Peyer's patch (tissue), 4 donors: ENCODE measurements at regions not wholly inside any gene's neighbourhood (a gene's known extent, or its start where the extent isn't known, plus 50 kb on each side); places are given as distances from the start of the nearest gene placed in this dataset.

Experiments used
- DNase-seq, 3 donors: peaks; one replicate each; pipeline ENCODE4 v3.0.0-alpha.2; 2017 to 2019
- H3K27ac ChIP-seq, 4 donors: fragments of 200-600 bp; sonication (generic); one replicate each; pipeline ENCODE4 v1.5.1; 2016 to 2019
- H3K27me3 ChIP-seq, 2 donors: fragments of 200-600 bp; sonication (generic); one replicate each; pipeline ENCODE4 v1.5.1; 2019
- H3K36me3 ChIP-seq, 3 donors: fragments of 200-600 bp; sonication (generic); one replicate each; pipeline ENCODE4 v1.5.1; 2016 to 2019
- H3K4me1 ChIP-seq, 4 donors: fragments of 200-600 bp; sonication (generic); one replicate each; pipeline ENCODE4 v1.5.1; 2016 to 2019
- H3K4me3 ChIP-seq, 4 donors: fragments of 200-600 bp; sonication (generic); 1 replicate in 3 of 4; 2 replicates in 1 of 4; pipeline ENCODE4 v1.5.1; 2016 to 2019; ENCODE audit warnings: mild to moderate bottlenecking in 1 of 4
- H3K9me3 ChIP-seq, 4 donors: fragments of 200-600 bp; sonication (generic); one replicate each; pipeline ENCODE4 v1.5.1; 2016 to 2019; ENCODE audit warnings: mild to moderate bottlenecking in 1 of 4
- POLR2A ChIP-seq, 2 donors: fragments of 450-650 bp; IDR thresholded peaks; one replicate each; pipeline ENCODE4 v1.5.1; 2017; ENCODE audit warnings: antibody characterized with exemption in 2 of 2, mild to moderate bottlenecking in 2 of 2, moderate library complexity in 2 of 2
- TF ChIP-seq, protein P1 (sequence below), 6 experiments: fragments of 450-650 bp in 4 of 6; fragments of 200-600 bp in 2 of 6; sonication (generic) in 1 of 6; IDR thresholded peaks; one replicate each; pipeline ENCODE4 v1.5.1; 2017 to 2019; ENCODE audit warnings: antibody characterized with exemption in 6 of 6, mild to moderate bottlenecking in 3 of 6, moderate library complexity in 1 of 6

GRCh38 chr4:58252656-58253055, 1142.5 kb upstream of the IGFBP7 start:
- no peaks in the 10 kb centered on the region for H3K27me3 ChIP-seq
- no peak for TF ChIP-seq POLR2A (IDR thresholded peaks at IDR 0.05)
- TF ChIP-seq, protein P1, sequence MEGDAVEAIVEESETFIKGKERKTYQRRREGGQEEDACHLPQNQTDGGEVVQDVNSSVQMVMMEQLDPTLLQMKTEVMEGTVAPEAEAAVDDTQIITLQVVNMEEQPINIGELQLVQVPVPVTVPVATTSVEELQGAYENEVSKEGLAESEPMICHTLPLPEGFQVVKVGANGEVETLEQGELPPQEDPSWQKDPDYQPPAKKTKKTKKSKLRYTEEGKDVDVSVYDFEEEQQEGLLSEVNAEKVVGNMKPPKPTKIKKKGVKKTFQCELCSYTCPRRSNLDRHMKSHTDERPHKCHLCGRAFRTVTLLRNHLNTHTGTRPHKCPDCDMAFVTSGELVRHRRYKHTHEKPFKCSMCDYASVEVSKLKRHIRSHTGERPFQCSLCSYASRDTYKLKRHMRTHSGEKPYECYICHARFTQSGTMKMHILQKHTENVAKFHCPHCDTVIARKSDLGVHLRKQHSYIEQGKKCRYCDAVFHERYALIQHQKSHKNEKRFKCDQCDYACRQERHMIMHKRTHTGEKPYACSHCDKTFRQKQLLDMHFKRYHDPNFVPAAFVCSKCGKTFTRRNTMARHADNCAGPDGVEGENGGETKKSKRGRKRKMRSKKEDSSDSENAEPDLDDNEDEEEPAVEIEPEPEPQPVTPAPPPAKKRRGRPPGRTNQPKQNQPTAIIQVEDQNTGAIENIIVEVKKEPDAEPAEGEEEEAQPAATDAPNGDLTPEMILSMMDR (IDR thresholded peaks at IDR 0.05): no peak
- no peak overlapping the region for H3K27ac ChIP-seq
- no peaks in the 10 kb centered on the region for H3K9me3 ChIP-seq
- DNase-seq: no peak
- H3K4me3 ChIP-seq: no peak overlapping the region
- H3K36me3 ChIP-seq: no peaks in the 10 kb centered on the region
- H3K4me1 ChIP-seq: no peaks in the 10 kb centered on the region

GRCh38 chr4:58247792-58248191, 1137.6 kb upstream of the IGFBP7 start:
- DNase-seq: no peak
- H3K36me3 ChIP-seq: no peaks in the 10 kb centered on the region
- no peak overlapping the region for H3K4me3 ChIP-seq
- H3K9me3 ChIP-seq: no peaks in the 10 kb centered on the region
- H3K27me3 ChIP-seq: no peaks in the 10 kb centered on the region
- H3K27ac ChIP-seq: no peak overlapping the region
- TF ChIP-seq POLR2A (IDR thresholded peaks at IDR 0.05): no peak
- TF ChIP-seq, protein P1 (IDR thresholded peaks at IDR 0.05): no peak
- H3K4me1 ChIP-seq: no peaks in the 10 kb centered on the region

DNA sequence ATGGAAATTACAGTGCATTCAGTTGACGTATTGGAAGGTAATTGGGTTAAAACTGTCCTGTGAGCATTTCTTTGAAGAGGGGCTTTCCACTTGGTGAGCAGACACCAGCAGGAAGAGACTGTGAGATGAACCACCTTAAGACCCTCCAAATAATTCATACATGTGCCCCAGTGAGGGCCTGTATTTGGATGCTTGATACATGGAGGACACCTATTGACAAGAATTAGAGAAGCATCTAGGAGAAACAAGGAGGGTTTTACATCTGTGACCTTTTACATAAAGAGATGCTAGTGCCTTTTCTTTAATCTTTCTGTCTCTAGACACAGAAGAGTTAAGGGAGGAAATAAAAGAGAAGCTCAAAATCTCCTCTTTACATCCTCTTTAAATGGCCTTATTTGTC, 1115.3 kb upstream of the IGFBP7 start:
- no peak for DNase-seq
- Histone ChIP-seq H3K27ac (no peak overlapping the region), H3K9me3 (no peaks in the 10 kb centered on the region), H3K4me3 (no peak overlapping the region), H3K36me3 (no peaks in the 10 kb centered on the region), H3K4me1 (no peaks in the 10 kb centered on the region), H3K27me3 (no peaks in the 10 kb centered on the region)
- no peak for TF ChIP-seq POLR2A (IDR thresholded peaks at IDR 0.05)
- TF ChIP-seq, protein P1 (IDR thresholded peaks at IDR 0.05): no peak

DNA sequence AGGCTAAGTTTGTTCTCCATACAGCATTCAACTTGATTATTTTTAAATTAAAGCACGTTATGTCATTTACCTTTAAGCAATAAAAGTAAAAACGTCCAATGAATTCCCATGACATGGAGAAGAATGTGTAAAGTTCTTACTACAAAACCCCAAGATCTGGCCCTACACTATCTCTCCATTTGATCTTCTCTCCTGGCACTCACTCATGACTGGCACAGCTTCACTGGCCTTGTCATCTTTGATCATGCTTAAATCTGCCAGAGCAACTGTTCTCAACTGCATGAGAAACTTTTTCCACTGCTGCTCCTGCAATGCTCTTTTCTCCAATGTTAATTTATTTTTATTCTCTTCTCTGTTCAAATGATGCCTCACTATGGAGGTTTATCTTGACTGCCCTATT, 1109.0 kb upstream of the IGFBP7 start:
- H3K4me3 ChIP-seq: no peak overlapping the region
- no peak for DNase-seq
- H3K27ac ChIP-seq: no peak overlapping the region
- TF ChIP-seq POLR2A (IDR thresholded peaks at IDR 0.05): no peak
- TF ChIP-seq, protein P1 (IDR thresholded peaks at IDR 0.05): no peak
- no peaks in the 10 kb centered on the region for H3K9me3 ChIP-seq
- no peaks in the 10 kb centered on the region for H3K36me3 ChIP-seq
- H3K27me3 ChIP-seq: no peaks in the 10 kb centered on the region
- no peaks in the 10 kb centered on the region for H3K4me1 ChIP-seq

DNA sequence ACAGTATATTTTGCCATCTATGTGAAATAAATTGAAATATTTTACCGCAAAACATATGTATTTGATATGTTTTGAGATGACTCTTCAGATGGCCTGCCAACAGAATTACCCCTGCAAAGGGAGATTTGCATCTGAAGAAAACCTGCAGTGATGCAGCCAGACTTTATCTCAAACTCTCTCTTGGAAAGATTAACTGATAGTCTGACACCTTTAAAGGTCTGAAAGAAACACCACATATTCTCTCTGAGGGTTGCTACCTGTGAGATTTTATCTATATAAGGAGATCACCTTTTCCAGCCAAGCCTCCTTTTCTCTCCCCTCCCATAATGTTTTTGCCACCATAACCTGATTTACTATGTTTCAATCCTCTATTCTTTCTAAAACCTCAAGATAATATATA, 1106.3 kb upstream of the IGFBP7 start:
- no peak overlapping the region for H3K4me3 ChIP-seq
- H3K36me3 ChIP-seq: no peaks in the 10 kb centered on the region
- H3K27me3 ChIP-seq: no peaks in the 10 kb centered on the region
- no peak overlapping the region for H3K27ac ChIP-seq
- H3K9me3 ChIP-seq: no peaks in the 10 kb centered on the region
- TF ChIP-seq, protein P1 (IDR thresholded peaks at IDR 0.05): no peak
- TF ChIP-seq POLR2A (IDR thresholded peaks at IDR 0.05): no peak
- DNase-seq: no peak
- no peaks in the 10 kb centered on the region for H3K4me1 ChIP-seq

- DNase-seq: no peak
- TF ChIP-seq POLR2A (IDR thresholded peaks at IDR 0.05): no peak
- TF ChIP-seq, protein P1 (IDR thresholded peaks at IDR 0.05): no peak
- no peaks in the 10 kb centered on the region for H3K36me3 ChIP-seq
- no peaks in the 10 kb centered on the region for H3K9me3 ChIP-seq
- no peak overlapping the region for H3K4me3 ChIP-seq
- no peak overlapping the region for H3K27ac ChIP-seq
- no peaks in the 10 kb centered on the region for H3K4me1 ChIP-seq
- no peaks in the 10 kb centered on the region for H3K27me3 ChIP-seq
These were observed 1104.2 kb upstream of the IGFBP7 start for GRCh38 chr4:58214376-58214775.
